ENCODE measurements at regions not wholly inside any gene's neighbourhood (a gene's known extent, or its start where the extent isn't known, plus 50 kb on each side); places are given as distances from the start of the nearest gene placed in this dataset.

- no peaks in the 10 kb centered on the region for H3K27me3 Mint-ChIP-seq (ENCODE audit: insufficient read depth)
- no peak overlapping the region for H3K9ac ChIP-seq (ENCODE audit: extremely low read depth, low read length, poor library complexity, severe bottlenecking)
- no peaks in the 10 kb centered on the region for H3K9me3 Mint-ChIP-seq
- no peaks in the 10 kb centered on the region for H3K36me3 ChIP-seq (ENCODE audit: control insufficient read depth, insufficient read depth, low read length)
- no peak for TF ChIP-seq CTCF (conservative IDR thresholded peaks at IDR 0.05)
- H3K4me3 Mint-ChIP-seq, result no peak overlapping the region
- no peak for DNase-seq
- no peak overlapping the region for H3K27ac ChIP-seq (ENCODE audit: low read depth, low read length)
- H3K27me3 ChIP-seq (ENCODE audit: control insufficient read depth, insufficient read depth, low read length, poor library complexity, severe bottlenecking), result no peaks in the 10 kb centered on the region
- H3K4me3 ChIP-seq (ENCODE audit: low read length), result no peak overlapping the region
- WGBS, 2 experiments (ENCODE audit: insufficient coverage in 1 of 2, insufficient read length in 1 of 2), result 95 to 100% methylated on average over 1 of the region's 1 CpG
- H3K36me3 Mint-ChIP-seq (ENCODE audit: low read depth), result no peaks in the 10 kb centered on the region
- H3K9me3 ChIP-seq (ENCODE audit: control insufficient read depth, low read length), result no peaks in the 10 kb centered on the region
- H3K4me1 Mint-ChIP-seq, result peaks cover 34% of the 10 kb centered on the region
- H3K27ac Mint-ChIP-seq, result no peak overlapping the region
- H3K4me1 ChIP-seq (ENCODE audit: control insufficient read depth, insufficient read depth, low read length), result peaks cover 21% of the 10 kb centered on the region
Measured at GRCh38 chr5:4548341-4548740, 591.8 kb upstream of the ADAMTS16 start.

- Histone ChIP-seq H3K36me3 (ENCODE audit: control insufficient read depth, insufficient read depth, low read length) (no peaks in the 10 kb centered on the region), H3K4me3 (ENCODE audit: low read length) (no peak overlapping the region), H3K27ac (ENCODE audit: low read depth, low read length) (no peak overlapping the region), H3K9me3 (ENCODE audit: control insufficient read depth, low read length) (no peaks in the 10 kb centered on the region), H3K9ac (ENCODE audit: extremely low read depth, low read length, poor library complexity, severe bottlenecking) (no peak overlapping the region), H3K4me1 (ENCODE audit: control insufficient read depth, insufficient read depth, low read length) (peaks cover 13% of the 10 kb centered on the region), H3K27me3 (ENCODE audit: control insufficient read depth, insufficient read depth, low read length, poor library complexity, severe bottlenecking) (no peaks in the 10 kb centered on the region)
- H3K27ac Mint-ChIP-seq, result no peak overlapping the region
- H3K36me3 Mint-ChIP-seq (ENCODE audit: low read depth), result no peaks in the 10 kb centered on the region
- no peak for TF ChIP-seq CTCF (conservative IDR thresholded peaks at IDR 0.05)
- no peak overlapping the region for H3K4me3 Mint-ChIP-seq
- DNase-seq, result no peak
- H3K27me3 Mint-ChIP-seq (ENCODE audit: insufficient read depth), result no peaks in the 10 kb centered on the region
- 94% methylated on average over 1 of the region's 1 CpG; no CpG with 5 or more reads in 1 of the 2 experiments for WGBS, 2 experiments (ENCODE audit: insufficient coverage in 1 of 2, insufficient read length in 1 of 2)
- H3K9me3 Mint-ChIP-seq, result no peaks in the 10 kb centered on the region
- peaks cover 24% of the 10 kb centered on the region for H3K4me1 Mint-ChIP-seq
Measured at GRCh38 chr5:4549351-4549750, 590.8 kb upstream of the ADAMTS16 start.

- Mint-ChIP-seq H3K4me1 (peaks cover 8% of the 10 kb centered on the region), H3K27me3 (ENCODE audit: insufficient read depth) (peaks cover 3% of the 10 kb centered on the region), H3K27ac (no peak overlapping the region), H3K9me3 (no peaks in the 10 kb centered on the region), H3K36me3 (ENCODE audit: low read depth) (no peaks in the 10 kb centered on the region), H3K4me3 (no peak overlapping the region)
- Histone ChIP-seq H3K9ac (ENCODE audit: extremely low read depth, low read length, poor library complexity, severe bottlenecking) (no peak overlapping the region), H3K9me3 (ENCODE audit: control insufficient read depth, low read length) (no peaks in the 10 kb centered on the region), H3K36me3 (ENCODE audit: control insufficient read depth, insufficient read depth, low read length) (no peaks in the 10 kb centered on the region), H3K4me3 (ENCODE audit: low read length) (no peak overlapping the region), H3K4me1 (ENCODE audit: control insufficient read depth, insufficient read depth, low read length) (peaks cover under 1% of the 10 kb centered on the region), H3K27me3 (ENCODE audit: control insufficient read depth, insufficient read depth, low read length, poor library complexity, severe bottlenecking) (no peaks in the 10 kb centered on the region), H3K27ac (ENCODE audit: low read depth, low read length) (no peak overlapping the region)
- DNase-seq, result no peak
- no peak for TF ChIP-seq CTCF (conservative IDR thresholded peaks at IDR 0.05)
- 91 to 93% methylated on average over 3 of the region's 3 CpGs for WGBS, 2 experiments (ENCODE audit: insufficient coverage in 1 of 2, insufficient read length in 1 of 2)
Measured at GRCh38 chr5:4551034-4551433, 589.1 kb upstream of the ADAMTS16 start.

Measured in endodermal cell (in vitro differentiated cells).